Smooth muscle cell (in vitro differentiated cells): ENCODE measurements at regions not wholly inside any gene's neighbourhood (a gene's known extent, or its start where the extent isn't known, plus 50 kb on each side); places are given as distances from the start of the nearest gene placed in this dataset.

Experiments
- DNase-seq: peaks from one replicate; lab custom pipeline; 2025; ENCODE audit not compliant: unreplicated experiment; lab: John Stamatoyannopoulos, UW
- H2AFZ ChIP-seq: fragments of 200-600 bp; sonication (generic); 2 replicates; pipeline ENCODE4 v1.6.0; 2016; ENCODE audit warnings: antibody characterized with exemption, low read depth, mild to moderate bottlenecking
- H3F3A ChIP-seq: fragments of 200-600 bp; sonication (generic); 2 replicates; pipeline ENCODE4 v1.6.0; 2017; ENCODE audit warnings: antibody characterized with exemption, low read depth
- H3K27ac ChIP-seq: fragments of 200-600 bp; sonication (generic); 2 replicates; pipeline ENCODE4 v1.5.1; 2016; ENCODE audit warnings: low read depth, mild to moderate bottlenecking
- H3K27me3 ChIP-seq: fragments of 200-600 bp; sonication (generic); 2 replicates; pipeline ENCODE4 v1.6.1; 2016; ENCODE audit warnings: low read depth, mild to moderate bottlenecking
- H3K36me3 ChIP-seq: fragments of 200-600 bp; sonication (generic); 2 replicates; pipeline ENCODE4 v1.5.1; 2016; ENCODE audit warnings: low read depth
- H3K4me1 ChIP-seq: fragments of 200-600 bp; sonication (generic); 2 replicates; pipeline ENCODE4 v1.5.1; 2016; ENCODE audit warnings: low read depth
- H3K4me2 ChIP-seq: fragments of 200-600 bp; sonication (generic); 2 replicates; pipeline ENCODE4 v1.6.0; 2016; ENCODE audit warnings: mild to moderate bottlenecking
- H3K4me3 ChIP-seq: fragments of 200-600 bp; sonication (generic); 2 replicates; pipeline ENCODE4 v1.5.1; 2016; ENCODE audit warnings: mild to moderate bottlenecking
- H3K79me2 ChIP-seq: fragments of 200-600 bp; sonication (generic); 2 replicates; pipeline ENCODE4 v1.6.0; 2016; ENCODE audit warnings: low read depth, mild to moderate bottlenecking
- H3K9ac ChIP-seq: fragments of 200-600 bp; sonication (generic); 2 replicates; pipeline ENCODE4 v1.6.0; 2016; ENCODE audit warnings: low read depth
- H3K9me3 ChIP-seq: fragments of 200-600 bp; sonication (generic); replicated peaks from 2 replicates; pipeline ENCODE4 v1.5.1; 2016; ENCODE audit warnings: low read depth
- H4K20me1 ChIP-seq: fragments of 200-600 bp; sonication (generic); 2 replicates; pipeline ENCODE4 v1.6.0; 2016; ENCODE audit warnings: low read depth
- WGBS: methylation state at CpG from one replicate; pipeline ENCODE4 v1.1.7; 2016; ENCODE audit warnings: low lambda C conversion rate; 5-methylcytosine and 5-hydroxymethylcytosine counted together
- TF ChIP-seq, protein P1 (sequence below): fragments of 200-600 bp; sonication (generic); IDR thresholded peaks from 2 replicates; pipeline ENCODE4 v1.5.1; 2017; ENCODE audit warnings: borderline replicate concordance, mild to moderate bottlenecking, antibody characterized with exemption; ENCODE audit not compliant: insufficient read depth, poor library complexity, severe bottlenecking

DNA sequence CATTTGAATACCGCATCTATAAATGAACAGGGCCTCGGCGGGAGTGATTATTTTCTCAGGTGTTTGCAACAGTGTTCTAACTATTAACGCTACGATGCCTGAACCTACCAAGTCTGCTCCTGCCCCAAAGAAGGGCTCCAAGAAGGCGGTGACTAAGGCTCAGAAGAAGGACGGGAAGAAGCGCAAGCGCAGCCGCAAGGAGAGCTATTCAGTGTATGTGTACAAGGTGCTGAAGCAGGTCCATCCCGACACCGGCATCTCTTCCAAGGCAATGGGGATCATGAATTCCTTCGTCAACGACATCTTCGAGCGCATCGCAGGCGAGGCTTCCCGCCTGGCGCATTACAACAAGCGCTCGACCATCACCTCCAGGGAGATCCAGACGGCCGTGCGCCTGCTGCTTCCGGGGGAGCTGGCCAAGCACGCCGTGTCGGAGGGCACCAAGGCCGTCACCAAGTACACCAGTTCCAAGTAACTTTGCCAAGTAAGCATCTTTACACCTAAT is 70.9 kb downstream of the HFE start:
- TF ChIP-seq, protein P1, sequence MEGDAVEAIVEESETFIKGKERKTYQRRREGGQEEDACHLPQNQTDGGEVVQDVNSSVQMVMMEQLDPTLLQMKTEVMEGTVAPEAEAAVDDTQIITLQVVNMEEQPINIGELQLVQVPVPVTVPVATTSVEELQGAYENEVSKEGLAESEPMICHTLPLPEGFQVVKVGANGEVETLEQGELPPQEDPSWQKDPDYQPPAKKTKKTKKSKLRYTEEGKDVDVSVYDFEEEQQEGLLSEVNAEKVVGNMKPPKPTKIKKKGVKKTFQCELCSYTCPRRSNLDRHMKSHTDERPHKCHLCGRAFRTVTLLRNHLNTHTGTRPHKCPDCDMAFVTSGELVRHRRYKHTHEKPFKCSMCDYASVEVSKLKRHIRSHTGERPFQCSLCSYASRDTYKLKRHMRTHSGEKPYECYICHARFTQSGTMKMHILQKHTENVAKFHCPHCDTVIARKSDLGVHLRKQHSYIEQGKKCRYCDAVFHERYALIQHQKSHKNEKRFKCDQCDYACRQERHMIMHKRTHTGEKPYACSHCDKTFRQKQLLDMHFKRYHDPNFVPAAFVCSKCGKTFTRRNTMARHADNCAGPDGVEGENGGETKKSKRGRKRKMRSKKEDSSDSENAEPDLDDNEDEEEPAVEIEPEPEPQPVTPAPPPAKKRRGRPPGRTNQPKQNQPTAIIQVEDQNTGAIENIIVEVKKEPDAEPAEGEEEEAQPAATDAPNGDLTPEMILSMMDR = no peak
- Histone ChIP-seq H3K79me2 (peaks cover 16% of the 10 kb centered on the region), H3K36me3 (no peaks in the 10 kb centered on the region), H3F3A (peaks cover 4% of the 10 kb centered on the region), H4K20me1 (peaks cover 17% of the 10 kb centered on the region), H2AFZ (no peak overlapping the region), H3K4me1 (peaks cover 4% of the 10 kb centered on the region), H3K27me3 (no peaks in the 10 kb centered on the region), H3K9me3 (no peaks in the 10 kb centered on the region), H3K9ac (peak overlapping the region; percentile 37), H3K4me2 (peak overlapping the region; percentile 85), H3K27ac (peak overlapping the region; percentile 75), H3K4me3 (peak overlapping the region; percentile 78)
- DNase-seq = peak; percentile 34
- WGBS = under 1% methylated on average over 30 of the region's 30 CpGs

DNA sequence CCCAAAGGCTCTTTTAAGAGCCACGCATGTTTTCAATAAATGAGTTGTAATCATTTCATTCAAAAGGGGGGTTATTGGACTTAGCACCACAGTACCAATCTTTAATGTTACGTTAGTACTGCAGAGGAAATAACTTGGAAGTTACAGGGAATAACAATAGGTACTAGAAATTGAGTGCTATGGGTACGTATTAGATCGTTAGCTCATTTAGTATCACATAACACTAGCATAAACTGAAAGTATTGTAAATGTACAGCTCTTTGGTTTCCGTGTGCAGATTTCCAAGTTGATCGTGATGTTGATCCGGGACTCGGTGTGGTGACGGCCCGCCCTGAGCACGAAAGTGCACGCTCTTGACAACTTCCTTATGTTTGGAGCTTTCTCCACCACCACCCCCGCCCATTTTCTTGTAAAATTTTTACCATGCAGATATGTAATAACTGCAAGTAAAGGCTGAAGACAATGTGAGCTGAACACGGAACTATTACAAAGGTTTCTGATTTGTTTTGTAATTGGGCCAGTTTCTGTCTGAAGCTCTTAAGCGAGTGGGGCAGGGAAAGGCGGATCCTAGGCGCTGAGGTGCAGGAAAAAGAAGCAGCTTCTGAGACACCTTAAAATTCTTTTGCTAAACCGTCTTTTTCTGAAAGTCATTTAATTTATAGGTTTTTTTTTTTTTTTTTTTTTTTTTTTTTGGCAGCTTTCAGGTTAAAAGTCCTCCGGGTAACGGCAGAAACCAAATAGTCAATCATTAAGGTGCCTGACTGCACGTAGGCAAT is 71.5 kb downstream of the HFE start:
- Histone ChIP-seq H3K9me3 (no peaks in the 10 kb centered on the region), H2AFZ (no peak overlapping the region), H3F3A (peaks cover 4% of the 10 kb centered on the region), H4K20me1 (peaks cover 17% of the 10 kb centered on the region), H3K36me3 (no peaks in the 10 kb centered on the region), H3K27me3 (no peaks in the 10 kb centered on the region), H3K9ac (peak overlapping the region; percentile 37), H3K4me3 (peak overlapping the region; percentile 78), H3K4me2 (peak overlapping the region; percentile 85), H3K4me1 (peaks cover 4% of the 10 kb centered on the region), H3K79me2 (peaks cover 16% of the 10 kb centered on the region), H3K27ac (peak overlapping the region; percentile 75)
- no peak for DNase-seq
- under 1% methylated on average over 21 of the region's 21 CpGs for WGBS
- TF ChIP-seq, protein P1 = no peak

DNA sequence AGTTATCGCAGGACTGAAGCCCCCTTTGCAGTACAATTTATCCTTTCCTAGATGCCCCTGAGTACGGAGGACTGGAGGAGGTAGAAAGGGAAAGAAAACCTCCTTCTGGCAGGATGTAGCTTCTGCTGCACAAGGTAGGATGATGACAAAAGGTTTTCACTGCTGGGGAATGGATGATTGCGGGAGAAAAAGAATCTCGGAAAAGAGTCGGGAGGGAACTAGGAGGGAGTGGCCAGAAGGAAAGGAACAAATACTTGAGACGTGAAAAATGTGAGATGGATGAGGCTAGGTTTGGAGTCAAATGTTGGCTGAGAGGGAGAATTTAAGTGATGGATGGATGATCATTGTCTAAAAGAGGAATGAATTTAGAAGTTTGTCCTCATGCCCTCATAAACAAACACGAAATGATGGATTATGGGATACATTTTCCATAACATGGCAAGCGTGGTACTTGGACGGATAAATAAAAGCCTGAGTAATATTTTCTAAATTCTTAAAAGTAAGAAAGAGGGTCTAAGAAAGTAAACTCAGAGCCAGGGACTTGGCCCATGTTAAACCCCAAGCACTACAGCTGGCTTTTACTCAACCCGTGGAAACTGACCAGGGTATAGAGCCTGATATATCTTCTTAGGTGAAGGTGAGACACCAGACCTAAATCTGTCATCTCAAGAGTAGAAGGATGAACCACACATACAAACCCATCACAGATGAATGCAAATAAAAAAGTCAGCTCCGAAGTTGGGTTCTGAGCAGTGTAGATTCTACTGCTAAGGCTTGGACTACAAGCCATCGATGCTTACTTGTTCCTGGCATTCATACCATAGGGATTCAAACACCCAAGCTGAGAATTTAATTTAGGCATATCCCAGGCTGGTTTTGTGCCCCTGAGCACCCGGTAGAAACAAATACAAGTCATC is 72.4 kb downstream of the HFE start:
- Histone ChIP-seq H3K4me3 (peak overlapping the region; percentile 78), H3K79me2 (peaks cover 16% of the 10 kb centered on the region), H2AFZ (no peak overlapping the region), H3F3A (peaks cover 4% of the 10 kb centered on the region), H3K36me3 (no peaks in the 10 kb centered on the region), H3K27me3 (no peaks in the 10 kb centered on the region), H3K9ac (peak overlapping the region; percentile 37), H3K27ac (no peak overlapping the region), H4K20me1 (peaks cover 17% of the 10 kb centered on the region), H3K4me1 (peaks cover 4% of the 10 kb centered on the region), H3K9me3 (no peaks in the 10 kb centered on the region), H3K4me2 (peak overlapping the region; percentile 85)
- 33% methylated on average over 13 of the region's 13 CpGs for WGBS
- DNase-seq = no peak
- TF ChIP-seq, protein P1 = no peak
